Smooth muscle cell of the brain vasculature (primary cell): ENCODE measurements at regions not wholly inside any gene's neighbourhood (a gene's known extent, or its start where the extent isn't known, plus 50 kb on each side); places are given as distances from the start of the nearest gene placed in this dataset.
A peak's percentile ranks its signal among the peaks of the same experiment; 100 is the strongest.

Experiments used
- DNase-seq: peaks from one replicate; pipeline ENCODE4 v3.0.0-alpha.2; 2012; ENCODE audit warnings: low read depth, low spot score

GRCh38 chr14:82704218-82704617, 1170.6 kb upstream of the SEL1L start:
- no peak for DNase-seq

- DNase-seq: peak; percentile 10
These were observed 1176.7 kb upstream of the SEL1L start for GRCh38 chr14:82710267-82710841.

- no peak for DNase-seq
These were observed 1186.0 kb upstream of the SEL1L start for GRCh38 chr14:82719617-82720016.

- no peak for DNase-seq
These were observed 1186.8 kb upstream of the SEL1L start for GRCh38 chr14:82720431-82720830.

GRCh38 chr14:82720946-82721345, 1187.3 kb upstream of the SEL1L start:
- DNase-seq: no peak

GRCh38 chr14:82724316-82724715, 1190.7 kb upstream of the SEL1L start:
- no peak for DNase-seq

GRCh38 chr14:82725213-82725612, 1191.6 kb upstream of the SEL1L start:
- DNase-seq: no peak

GRCh38 chr14:82731526-82731925, 1197.9 kb upstream of the SEL1L start:
- DNase-seq: no peak

GRCh38 chr14:82740547-82740946, 1206.9 kb upstream of the SEL1L start:
- DNase-seq: no peak

- DNase-seq: no peak
These were observed 1221.8 kb upstream of the SEL1L start for GRCh38 chr14:82755476-82755875.

- DNase-seq: no peak
These were observed 1222.3 kb upstream of the SEL1L start for GRCh38 chr14:82755923-82756322.

- no peak for DNase-seq
These were observed 1224.1 kb upstream of the SEL1L start for GRCh38 chr14:82757776-82758175.

- no peak for DNase-seq
These were observed 1226.0 kb upstream of the SEL1L start for GRCh38 chr14:82759656-82760055.

- DNase-seq: no peak
These were observed 1232.5 kb upstream of the SEL1L start for GRCh38 chr14:82766123-82766522.

GRCh38 chr14:82766996-82767395, 1233.3 kb upstream of the SEL1L start:
- no peak for DNase-seq

GRCh38 chr14:82776958-82777357, 1243.3 kb upstream of the SEL1L start:
- no peak for DNase-seq

GRCh38 chr14:82778008-82778590, 1244.4 kb upstream of the SEL1L start:
- DNase-seq: no peak

GRCh38 chr14:82778601-82779000, 1244.9 kb upstream of the SEL1L start:
- DNase-seq: no peak

- DNase-seq: no peak
These were observed 1245.6 kb upstream of the SEL1L start for GRCh38 chr14:82779301-82779700.

- DNase-seq: no peak
These were observed 1252.3 kb upstream of the SEL1L start for GRCh38 chr14:82785756-82786482.

- DNase-seq: no peak
These were observed 1252.8 kb upstream of the SEL1L start for GRCh38 chr14:82786483-82786880.

GRCh38 chr14:82796086-82796485, 1262.4 kb upstream of the SEL1L start:
- DNase-seq: no peak

GRCh38 chr14:82798276-82798675, 1264.6 kb upstream of the SEL1L start:
- no peak for DNase-seq
